Stimulated activated naive CD8-positive, alpha-beta T cell treated with anti-CD3 and anti-CD28 coated beads, Interleukin-15, Interleukin-2, amounts not matched to agents 100 U/mL and 50 U/mL, for 24 hours (primary cell): ENCODE measurements at regions not wholly inside any gene's neighbourhood (a gene's known extent, or its start where the extent isn't known, plus 50 kb on each side); places are given as distances from the start of the nearest gene placed in this dataset.

Experiments used
- ATAC-seq: fragments of 150-1000 bp; cut with Tn5 transposase; one replicate; pipeline ENCODE4 v1.10.0; 2021
- DNase-seq: peaks from one replicate; pipeline ENCODE4 v3.0.0; 2021

DNA sequence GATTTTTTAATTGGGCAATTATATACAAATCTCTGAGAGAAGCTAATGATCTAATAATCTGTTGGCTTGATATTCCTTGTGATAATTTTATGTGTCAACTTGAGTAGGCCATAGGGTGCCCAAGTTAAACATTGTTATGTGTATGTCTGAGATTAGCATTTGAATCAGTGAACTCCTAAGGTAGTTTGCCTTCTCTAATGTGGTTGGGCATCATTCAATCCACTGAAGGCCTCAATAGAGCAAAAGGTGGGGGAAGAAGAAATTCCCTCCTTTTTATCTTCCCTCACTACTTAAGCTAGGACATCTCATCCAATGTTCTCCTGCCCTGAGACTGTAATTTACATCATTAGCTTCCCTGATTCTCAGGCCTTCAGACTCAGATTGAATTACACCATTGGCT, 394.5 kb downstream of the LMO4 start:
- ATAC-seq (no peak), DNase-seq (no peak)

DNA sequence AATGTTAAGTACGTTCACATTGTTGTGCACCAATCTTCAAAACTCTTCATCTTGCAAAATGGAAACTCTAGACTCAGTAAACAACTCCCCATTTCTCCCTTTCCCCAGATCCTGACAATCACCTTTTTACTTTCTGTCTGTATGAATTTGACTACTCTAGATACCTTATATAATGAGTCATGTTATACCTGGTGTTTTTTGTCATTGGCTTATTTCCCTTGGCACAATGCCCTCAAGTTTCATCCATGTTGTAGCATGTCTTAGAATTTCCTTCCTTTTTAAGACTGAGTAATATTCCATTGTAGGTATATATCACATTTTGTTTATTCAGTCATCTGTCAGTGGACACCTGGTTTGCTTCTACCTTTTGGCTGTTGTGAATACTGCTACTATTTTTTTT, 399.5 kb downstream of the LMO4 start:
- ATAC-seq, result no peak
- no peak for DNase-seq

DNA sequence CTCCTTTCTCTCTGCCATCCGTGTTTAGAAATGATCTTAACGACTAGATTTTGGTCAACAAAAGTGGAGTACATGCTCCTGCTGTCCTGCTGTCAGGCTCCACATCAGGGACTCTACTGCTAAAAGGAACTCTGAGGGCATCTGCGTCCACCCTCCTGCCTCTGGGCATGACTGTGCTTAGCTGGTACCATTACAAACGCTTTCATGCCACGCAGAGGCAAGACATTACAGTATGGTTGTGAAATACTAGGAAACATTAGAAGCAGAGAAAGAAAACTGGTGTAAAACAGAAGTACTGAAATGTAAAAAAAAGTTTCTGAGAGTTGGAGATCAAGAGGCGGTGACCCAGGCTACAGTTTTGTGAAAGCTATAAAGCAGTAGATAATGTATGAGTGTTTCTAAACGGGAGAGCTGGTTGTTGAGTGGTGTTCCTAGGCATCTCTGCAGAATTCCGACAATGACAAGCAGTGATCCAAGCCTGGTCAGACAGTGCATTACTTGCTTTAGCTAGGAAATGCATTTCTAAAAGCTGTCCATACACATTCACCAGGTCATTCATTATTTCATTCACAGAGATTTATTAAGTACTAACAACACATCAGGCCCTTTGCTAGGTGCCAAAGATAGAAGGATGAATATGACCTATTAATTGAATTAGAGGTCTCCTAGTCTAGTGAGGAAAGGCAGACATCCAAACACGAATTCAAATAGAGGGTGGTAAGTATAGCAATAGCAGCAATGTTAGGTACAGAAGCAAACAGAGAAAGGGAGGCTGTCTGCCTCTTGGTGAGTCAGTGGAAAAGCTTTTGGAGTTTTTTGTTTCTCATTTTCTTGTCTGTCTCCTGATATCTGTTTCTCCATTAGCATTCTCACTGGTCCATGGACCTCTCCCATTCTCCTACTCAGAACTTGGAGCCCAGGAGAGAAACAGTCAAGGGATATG, 401.9 kb downstream of the LMO4 start:
- DNase-seq (no peak), ATAC-seq (no peak)

DNA sequence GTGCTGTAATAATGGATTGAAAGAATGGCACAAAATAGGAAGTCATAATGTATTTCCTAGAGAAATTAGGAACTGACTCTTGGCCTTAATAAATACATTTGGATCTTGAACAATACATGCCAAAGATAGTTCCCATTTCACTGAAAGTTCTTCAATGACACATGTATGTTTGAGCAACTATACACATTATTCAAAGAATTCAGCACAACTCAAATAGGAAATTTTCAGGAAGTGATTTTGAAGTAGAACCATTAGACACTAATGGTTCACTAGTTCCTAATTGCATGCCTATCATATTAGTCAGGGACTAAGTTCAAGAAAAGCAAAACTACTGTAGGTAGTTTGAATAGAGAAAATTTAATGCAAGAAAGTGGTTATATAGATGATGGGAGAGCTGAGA, 404.7 kb downstream of the LMO4 start:
- DNase-seq (no peak), ATAC-seq (no peak)

DNA sequence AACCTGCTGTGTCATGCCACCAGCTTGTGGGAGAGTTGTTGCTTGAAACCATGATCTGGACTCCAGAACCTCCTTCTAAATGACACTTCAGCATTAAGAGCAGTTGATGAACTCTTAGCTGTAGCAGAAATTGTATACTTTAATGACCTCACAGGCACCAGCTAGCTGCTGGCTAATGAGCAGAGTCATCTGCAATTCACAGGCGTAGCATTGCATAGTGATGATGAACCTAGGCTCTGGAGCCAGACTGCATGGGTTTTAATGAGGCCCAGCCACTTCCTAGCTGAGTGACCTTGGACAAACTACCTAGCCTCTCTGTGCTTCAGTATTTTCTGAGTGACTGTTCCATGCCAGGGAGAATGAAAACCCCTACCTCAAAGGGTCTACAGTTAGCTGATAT, 407.1 kb downstream of the LMO4 start:
- ATAC-seq (no peak), DNase-seq (no peak)

DNA sequence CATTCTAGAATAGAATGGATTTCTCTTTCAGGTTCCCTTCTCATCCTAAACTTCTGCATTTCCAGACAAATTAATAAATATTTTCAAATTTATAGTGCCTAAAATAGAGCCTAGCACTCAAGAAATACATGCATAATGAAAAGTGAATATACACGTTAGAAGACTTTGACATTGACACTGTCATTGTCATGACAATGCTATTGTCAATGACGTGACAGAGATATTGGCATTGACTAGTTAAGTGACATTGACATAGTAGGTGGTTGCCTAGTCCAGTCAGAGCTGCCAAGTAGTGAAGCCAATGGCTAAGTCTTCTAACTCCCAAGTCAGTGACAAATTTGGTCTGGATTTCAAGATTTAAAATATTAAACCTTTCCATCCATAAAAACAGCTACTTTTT, 410.5 kb downstream of the LMO4 start:
- no peak for ATAC-seq
- no peak for DNase-seq

DNA sequence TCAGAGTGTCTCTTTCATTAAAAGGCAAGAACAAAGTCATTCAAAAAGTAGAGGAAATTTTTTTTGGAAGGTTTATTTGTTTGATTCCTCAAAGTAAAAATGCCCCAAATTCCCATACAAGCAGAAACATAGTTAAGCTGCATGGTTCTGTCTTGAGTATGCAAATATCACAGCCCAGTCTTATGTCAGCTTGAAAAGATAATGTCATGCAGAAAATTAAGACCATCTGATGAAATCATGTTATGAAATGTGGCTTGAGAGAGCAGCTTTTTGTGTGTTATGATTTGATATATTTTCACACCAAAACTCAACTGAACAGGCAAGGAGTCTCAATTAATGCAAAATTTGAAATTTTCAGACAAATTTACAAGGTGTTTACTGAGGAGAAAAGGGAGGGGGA, 411.0 kb downstream of the LMO4 start:
- DNase-seq (no peak), ATAC-seq (no peak)

DNA sequence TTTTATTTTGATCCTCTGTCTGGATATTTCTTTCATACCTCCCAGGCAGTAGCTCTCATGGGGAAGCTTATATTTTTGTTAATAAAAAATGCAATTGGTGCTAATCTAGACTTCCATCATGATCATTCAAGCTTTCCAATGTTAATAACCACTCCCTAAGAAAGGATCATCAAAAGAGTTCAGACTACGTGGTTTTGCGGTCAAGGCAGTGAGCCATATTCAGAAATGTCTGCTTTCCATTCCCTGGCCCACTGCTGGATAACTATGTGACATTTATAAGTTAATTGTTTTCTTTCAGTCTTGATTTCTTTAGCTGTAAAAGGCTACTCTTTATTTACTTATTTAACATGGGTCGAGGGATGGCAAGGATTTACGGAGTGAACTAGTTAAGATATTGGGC, 414.6 kb downstream of the LMO4 start:
- DNase-seq, result no peak
- ATAC-seq, result no peak

DNA sequence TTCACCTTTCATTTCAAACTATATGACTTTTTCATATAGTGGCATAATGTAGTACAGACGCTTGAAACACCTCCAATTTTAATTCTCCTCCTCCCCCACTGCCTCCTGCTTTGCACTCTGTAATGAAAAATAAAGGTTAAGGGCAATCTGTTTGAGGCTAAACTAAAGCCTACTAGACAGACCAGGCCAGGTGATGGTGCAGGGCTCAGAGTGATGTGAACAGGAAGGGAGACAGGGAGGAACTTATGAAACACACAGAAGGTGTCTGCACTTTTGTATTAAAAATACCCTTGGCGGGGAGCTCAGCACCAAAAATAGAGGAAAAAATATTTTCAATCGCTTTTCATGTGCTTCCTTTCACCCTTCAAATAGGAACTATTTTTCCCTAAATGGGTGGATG, 415.4 kb downstream of the LMO4 start:
- ATAC-seq (no peak), DNase-seq (no peak)

DNA sequence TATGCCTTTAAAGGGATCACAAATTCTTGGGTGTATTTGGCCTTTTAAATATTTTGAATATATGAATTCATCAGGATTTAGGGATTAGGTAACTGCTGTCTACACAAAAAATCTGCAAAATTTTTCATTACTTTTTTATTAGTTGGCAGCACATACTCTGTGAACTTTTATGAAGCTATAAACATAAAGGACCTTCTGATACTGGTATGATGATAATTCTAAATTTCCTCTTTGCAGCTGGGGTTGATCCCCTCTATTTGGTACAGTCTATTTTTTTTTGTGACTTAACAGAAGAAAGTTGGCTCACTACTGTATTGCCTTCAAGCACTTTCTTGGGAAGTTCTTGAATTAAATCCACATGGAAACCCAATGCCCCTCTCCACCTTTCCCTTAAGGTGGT, 416.1 kb downstream of the LMO4 start:
- ATAC-seq, result no peak
- no peak for DNase-seq

DNA sequence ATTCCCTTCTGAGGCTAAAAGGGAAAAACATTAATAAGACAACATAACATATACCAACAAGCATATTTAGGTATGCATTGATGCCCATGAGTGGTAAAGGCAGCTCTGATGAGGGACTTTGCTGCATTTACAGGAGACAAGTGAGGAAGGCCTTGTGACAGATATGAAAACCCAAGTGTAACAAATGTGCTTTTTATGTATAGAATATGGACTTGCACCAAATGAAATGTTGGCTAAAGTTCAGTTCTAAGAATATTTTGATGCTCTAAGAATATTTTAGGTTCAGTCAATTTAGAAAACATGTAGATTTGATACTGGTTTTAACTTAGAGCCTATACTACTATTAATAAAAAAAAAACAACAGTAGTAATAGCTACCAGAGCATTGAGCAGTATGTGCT, 424.7 kb downstream of the LMO4 start:
- ATAC-seq (no peak), DNase-seq (no peak)

DNA sequence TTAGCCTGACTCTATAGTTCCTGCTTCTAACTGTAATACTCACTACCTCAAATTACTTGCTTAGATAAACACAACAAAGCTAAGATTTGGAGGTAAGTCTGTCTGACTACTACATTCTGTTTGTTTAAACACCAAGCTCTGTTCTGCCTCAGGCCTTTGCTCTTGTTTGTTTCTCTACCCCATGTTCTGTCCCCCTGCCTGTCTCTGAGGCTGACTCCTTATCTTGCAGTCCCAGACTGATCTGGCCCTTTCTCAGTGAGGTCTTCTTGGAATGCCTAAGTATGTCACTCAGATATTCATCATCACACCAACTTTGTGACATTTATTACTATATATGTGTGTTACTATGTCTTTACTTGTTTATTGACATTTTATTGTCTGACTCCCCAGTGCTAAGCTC, 425.5 kb downstream of the LMO4 start:
- no peak for ATAC-seq
- no peak for DNase-seq

DNA sequence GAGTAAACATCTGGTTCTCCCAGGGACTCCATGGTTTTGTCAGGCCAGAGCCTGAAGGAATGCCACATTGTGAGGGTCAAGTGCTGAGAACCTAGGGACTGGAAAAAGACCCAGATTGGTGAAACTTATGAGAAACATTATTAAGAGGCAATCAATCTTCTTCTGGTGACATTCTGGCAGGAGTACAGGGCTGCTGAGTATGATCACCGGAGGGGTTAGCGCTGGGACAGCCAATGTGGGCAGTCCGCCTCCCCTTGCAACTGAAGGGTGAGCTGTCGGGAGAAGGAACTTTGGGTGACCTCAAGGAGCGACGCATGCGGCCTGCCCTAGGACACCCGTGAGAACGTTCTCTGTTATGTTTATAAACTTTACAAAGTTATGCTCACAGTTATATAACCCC, 429.0 kb downstream of the LMO4 start:
- ATAC-seq, result no peak

DNA sequence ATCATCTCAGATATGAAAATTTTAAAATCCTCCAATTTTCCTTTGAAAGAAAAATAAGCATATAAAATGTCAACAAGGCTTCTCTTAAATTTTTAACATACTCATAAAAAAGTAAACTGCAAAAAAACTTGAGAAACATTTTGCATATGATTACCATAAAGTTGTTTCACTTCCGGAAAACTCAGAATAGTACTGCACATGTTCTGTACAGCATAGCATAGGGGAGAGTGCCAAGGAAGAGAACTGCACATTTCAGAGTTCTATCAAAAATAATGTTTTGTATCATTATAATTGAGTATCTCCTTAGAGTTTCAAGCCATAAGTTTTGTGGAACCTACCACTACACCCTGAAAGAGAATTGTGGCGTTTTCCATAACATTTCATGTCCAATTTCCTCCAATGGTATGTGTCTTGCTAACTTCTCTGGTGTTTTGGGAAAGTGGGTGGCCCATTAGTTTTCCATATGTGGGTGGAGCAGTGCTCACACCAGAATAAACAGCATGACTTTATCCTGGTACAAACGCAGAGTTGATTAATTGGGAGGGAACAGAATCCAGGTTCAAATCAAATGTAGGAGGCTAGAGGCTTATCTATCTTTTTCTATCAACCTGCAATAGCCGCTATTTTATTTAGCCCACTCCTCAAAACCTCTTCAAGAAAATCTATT, 430.9 kb downstream of the LMO4 start:
- DNase-seq (no peak), ATAC-seq (no peak)

More for the DNA sequence above, 429.0 kb downstream of the LMO4 start:
- no peak for DNase-seq

DNA sequence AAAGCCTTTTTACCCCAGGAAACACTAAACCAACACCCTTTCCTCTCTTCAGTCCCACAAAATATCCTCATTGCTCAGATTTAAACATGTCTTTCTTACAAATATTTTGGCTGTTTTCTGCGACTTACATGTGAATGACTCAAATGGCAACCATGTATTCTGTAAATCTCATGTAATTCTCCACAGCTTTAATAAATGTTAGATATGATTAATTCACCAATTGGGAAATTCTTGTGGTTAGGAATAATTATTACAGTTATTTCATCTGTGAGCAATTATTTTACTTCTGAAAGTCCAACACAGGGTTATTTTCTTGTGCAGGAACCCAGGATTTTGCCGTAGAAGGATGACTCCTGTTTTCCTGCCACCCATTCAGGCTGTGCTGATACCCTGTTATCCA, 431.5 kb downstream of the LMO4 start:
- DNase-seq (no peak), ATAC-seq (no peak)

DNA sequence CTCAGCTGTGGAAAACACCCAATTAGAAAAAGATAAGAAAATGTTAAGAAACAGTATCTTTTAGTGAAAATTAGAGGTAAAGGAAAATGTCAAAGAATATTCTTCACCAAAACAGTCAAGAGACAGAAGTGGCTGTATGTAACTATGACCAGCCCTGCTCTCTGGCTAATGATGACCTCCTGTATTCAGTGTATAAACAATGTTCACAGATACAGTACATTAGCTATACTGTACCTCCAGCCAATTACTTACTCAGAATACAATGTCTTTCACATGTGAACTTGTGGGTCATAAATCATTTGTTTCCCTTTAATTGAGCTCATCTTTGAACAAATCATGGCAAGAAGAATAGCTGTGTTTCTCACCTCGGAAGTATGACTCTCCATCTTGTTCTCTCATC, 432.0 kb downstream of the LMO4 start:
- ATAC-seq (no peak), DNase-seq (no peak)

DNA sequence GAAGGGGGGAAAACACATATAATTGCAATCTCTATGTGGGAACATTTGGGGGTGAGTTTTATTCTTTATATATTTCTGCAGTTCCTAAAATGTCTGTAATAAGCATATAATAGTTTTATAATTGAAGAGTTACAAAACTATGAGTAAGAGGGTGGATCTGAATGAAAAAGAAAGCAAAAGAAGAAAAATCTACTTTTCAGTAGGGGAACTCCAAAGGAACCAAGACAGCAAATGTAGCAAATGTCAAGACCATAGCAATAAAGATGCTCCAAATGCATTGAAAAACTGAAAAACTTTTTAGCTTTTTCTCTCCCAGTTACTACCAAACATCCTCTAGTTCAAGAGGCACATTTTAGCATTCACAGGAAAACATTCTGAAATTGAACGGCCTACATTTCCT, 434.8 kb downstream of the LMO4 start:
- DNase-seq, result no peak
- ATAC-seq, result no peak

DNA sequence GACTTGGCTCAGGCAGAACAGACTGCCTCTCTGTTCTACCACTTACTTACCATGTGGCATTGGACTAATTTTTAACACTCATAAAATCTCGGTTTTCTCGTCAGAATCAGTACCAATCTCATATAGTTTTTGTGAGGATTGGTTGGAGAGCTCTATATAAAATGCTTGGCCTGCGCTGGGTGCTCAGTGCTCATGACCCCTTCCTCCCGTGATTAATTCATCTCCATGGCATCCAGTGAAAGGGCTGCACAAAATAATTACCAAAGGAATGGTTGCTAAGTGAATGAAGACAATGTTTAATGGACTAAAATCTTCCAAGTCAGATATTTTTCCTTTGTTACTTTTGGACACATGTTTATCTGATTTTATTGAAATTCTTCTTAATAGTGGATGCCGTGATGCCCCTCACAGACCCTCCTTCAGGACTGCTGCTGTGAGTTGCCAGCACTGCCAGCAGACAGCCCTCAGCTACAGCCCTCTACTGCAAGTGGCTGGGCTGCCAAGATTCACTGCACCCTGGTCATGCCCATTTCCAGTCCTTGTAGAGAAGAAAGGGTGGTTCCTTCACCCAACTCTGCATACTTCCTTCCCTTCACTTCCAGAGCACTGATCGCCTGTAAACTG, 436.5 kb downstream of the LMO4 start:
- no peak for DNase-seq
- ATAC-seq, result no peak

DNA sequence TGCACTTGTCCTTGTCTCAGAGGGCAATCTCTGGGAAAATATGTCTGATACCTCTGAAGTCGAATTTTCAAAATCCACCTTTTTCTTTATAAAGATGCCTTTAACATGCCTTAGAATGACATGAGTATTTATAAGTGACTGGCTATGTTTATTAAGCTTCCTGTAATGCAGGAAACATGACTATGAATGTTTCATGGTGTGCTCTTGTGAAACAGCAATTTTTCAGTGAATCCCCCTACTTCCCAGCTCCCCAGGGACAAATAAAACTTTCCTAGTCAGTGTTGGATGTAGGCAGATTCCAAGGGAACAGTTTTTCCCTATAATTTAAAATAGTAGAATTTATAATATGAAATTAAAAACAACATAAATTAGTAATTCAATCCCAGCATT, 437.0 kb downstream of the LMO4 start:
- ATAC-seq, result no peak
- DNase-seq, result no peak

DNA sequence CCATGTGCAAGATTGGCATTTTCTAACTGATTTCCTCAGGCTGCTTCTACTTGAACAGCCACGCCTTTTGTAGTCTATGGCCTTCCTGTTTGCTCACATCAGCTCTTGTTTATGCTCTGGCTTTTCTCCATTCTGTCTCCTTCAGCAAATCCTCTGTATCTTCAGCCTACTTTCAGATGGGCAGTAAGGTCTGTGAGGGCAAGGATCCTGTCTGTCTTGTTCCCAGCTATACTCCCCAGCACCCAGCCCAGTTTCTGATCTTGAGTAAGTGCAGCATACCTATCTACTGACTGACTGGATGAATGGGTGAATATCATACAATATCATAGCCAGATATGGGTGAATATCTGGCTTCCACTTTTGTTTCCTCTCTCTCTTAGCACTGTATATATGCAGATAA, 438.1 kb downstream of the LMO4 start:
- DNase-seq (no peak), ATAC-seq (no peak)

DNA sequence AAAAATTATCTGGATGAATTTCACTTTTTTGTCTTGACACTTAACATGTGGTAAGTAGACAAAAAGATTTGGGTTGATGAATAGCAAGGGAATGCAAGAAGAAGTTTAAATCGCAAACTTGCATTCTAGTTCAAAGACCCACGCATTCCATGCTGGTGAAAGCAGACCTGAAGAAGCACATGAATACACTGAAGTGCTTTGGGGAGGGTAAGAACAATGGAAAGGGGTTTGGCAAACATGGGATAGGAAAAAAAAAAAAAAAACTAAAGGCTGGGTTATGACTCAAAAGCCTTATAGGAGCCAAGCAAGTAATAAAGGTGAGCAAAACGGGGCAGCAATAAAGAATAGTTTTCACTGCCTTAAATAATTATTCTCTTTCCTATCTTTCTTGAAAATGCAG, 450.2 kb downstream of the LMO4 start:
- ATAC-seq (no peak), DNase-seq (no peak)

DNA sequence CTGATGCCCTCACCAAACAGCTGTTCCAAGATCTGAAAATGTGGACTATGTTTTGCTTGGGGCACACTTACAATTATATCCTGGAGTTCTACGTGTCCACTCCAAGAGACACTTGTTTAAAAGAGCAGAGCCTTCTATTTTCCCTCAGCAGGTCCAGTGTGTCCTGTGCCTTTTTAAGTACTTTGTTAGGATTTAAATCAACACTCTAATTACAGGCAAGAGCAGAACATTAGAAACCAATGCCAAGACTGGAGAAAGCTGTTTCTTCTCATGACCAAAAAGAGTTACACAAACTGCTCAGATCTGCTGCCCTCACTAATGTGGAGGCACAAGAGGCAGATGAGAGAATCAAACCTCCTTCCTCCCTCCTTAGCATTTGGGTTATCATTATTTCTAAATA, 452.9 kb downstream of the LMO4 start:
- DNase-seq (no peak), ATAC-seq (no peak)

DNA sequence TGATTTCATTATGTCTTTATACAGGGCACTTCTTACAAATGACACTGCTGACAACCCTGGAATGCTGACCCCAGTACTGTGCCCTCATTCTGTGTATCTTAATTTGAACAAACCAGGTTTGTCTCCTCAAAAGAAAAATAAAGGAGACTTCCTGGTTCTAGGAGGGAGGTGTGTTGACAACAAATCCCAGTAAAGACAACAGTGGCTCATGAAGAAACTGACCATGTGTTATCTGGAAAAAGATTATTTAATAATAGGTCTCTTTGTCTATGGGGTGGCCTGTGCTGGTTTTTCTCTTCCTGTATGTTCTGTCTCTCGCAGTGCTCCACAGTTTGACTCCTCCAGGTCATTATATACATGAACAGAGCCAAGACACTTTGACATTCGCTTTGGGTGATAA, 454.6 kb downstream of the LMO4 start:
- no peak for DNase-seq

DNA sequence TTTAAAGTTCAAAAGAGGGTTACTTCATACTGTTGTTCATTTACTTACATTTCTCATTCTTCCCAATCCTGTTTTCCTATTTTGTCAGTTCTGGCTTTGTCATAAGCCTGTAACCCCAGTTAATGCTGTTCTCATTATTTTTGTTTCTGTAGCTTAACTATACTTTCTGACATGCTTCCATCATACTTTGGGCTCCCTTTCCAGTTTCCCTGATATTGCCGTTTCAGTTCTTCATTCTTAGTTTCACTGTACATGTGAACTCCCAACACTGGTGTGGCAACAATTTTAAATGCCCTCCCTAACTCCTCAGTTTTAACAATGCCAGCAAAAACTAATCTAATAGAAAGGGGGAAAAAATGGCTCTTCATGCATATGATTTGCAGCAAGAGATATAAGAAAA, 456.7 kb downstream of the LMO4 start:
- DNase-seq, result no peak
- ATAC-seq, result no peak

More for the DNA sequence above, 454.6 kb downstream of the LMO4 start:
- no peak for ATAC-seq
